COLO829 (cell line): ENCODE measurements at regions not wholly inside any gene's neighbourhood (a gene's known extent, or its start where the extent isn't known, plus 50 kb on each side); places are given as distances from the start of the nearest gene placed in this dataset.

Experiments
- DNase-seq: peaks from one replicate; pipeline ENCODE4 v3.0.0; 2012; ENCODE audit warnings: low spot score

GRCh38 chr2:128632501-128632800, 313.8 kb upstream of the HS6ST1 start:
- no peak for DNase-seq

GRCh38 chr2:128633501-128633900, 314.8 kb upstream of the HS6ST1 start:
- no peak for DNase-seq

- no peak for DNase-seq
These were observed 316.8 kb upstream of the HS6ST1 start for GRCh38 chr2:128635361-128635900.

GRCh38 chr2:128636802-128637147, 318.1 kb upstream of the HS6ST1 start:
- DNase-seq: no peak

GRCh38 chr2:128637481-128638155, 318.9 kb upstream of the HS6ST1 start:
- no peak for DNase-seq

GRCh38 chr2:128638341-128639119, 319.9 kb upstream of the HS6ST1 start:
- DNase-seq: peak; percentile 13

GRCh38 chr2:128639120-128639477, 320.4 kb upstream of the HS6ST1 start:
- DNase-seq: no peak

GRCh38 chr2:128639693-128640092, 321.0 kb upstream of the HS6ST1 start:
- no peak for DNase-seq

- no peak for DNase-seq
These were observed 321.6 kb upstream of the HS6ST1 start for GRCh38 chr2:128640166-128640844.

- DNase-seq: no peak
These were observed 322.2 kb upstream of the HS6ST1 start for GRCh38 chr2:128640845-128641360.

- no peak for DNase-seq
These were observed 322.9 kb upstream of the HS6ST1 start for GRCh38 chr2:128641421-128642080.

GRCh38 chr2:128642316-128642715, 323.6 kb upstream of the HS6ST1 start:
- DNase-seq: no peak

- no peak for DNase-seq
These were observed 324.2 kb upstream of the HS6ST1 start for GRCh38 chr2:128642821-128643220.

- DNase-seq: no peak
These were observed 324.8 kb upstream of the HS6ST1 start for GRCh38 chr2:128643221-128644065.

- no peak for DNase-seq
These were observed 325.5 kb upstream of the HS6ST1 start for GRCh38 chr2:128644156-128644555.

GRCh38 chr2:128644718-128645256, 326.1 kb upstream of the HS6ST1 start:
- no peak for DNase-seq

GRCh38 chr2:128645631-128646030, 327.0 kb upstream of the HS6ST1 start:
- DNase-seq: no peak

- DNase-seq: no peak
These were observed 327.4 kb upstream of the HS6ST1 start for GRCh38 chr2:128646091-128646490.

GRCh38 chr2:128646691-128647090, 328.0 kb upstream of the HS6ST1 start:
- DNase-seq: no peak

GRCh38 chr2:128651000-128651399, 332.3 kb upstream of the HS6ST1 start:
- no peak for DNase-seq

- DNase-seq: no peak
These were observed 335.7 kb upstream of the HS6ST1 start for GRCh38 chr2:128654408-128654807.
